Activated CD8-positive, alpha-beta memory T cell treated with anti-CD3 and anti-CD28 coated beads, Interleukin-2, amount 10 ng/mL, durations not matched to agents 7 days and 5 days (primary cell): ENCODE measurements at regions not wholly inside any gene's neighbourhood (a gene's known extent, or its start where the extent isn't known, plus 50 kb on each side); places are given as distances from the start of the nearest gene placed in this dataset.

Experiments used
- ATAC-seq: fragments of 150-1000 bp; cut with Tn5 transposase; one replicate; pipeline ENCODE4 v1.10.0; 2021; ENCODE audit warnings: moderate library complexity
- CTCF ChIA-PET: fragments of 350-600 bp; sonication (Branson Sonifier 250); formaldehyde crosslinking; loops from one replicate; lab custom pipeline; 2021; ENCODE audit warnings: antibody characterized with exemption; lab: Charles Lee
- DNase-seq: peaks from one replicate; pipeline ENCODE4 v3.0.0-alpha.2; 2020
- H3K27ac Mint-ChIP-seq: one replicate; pipeline ENCODE4 v1.8.0; 2021; ENCODE audit warnings: mild to moderate bottlenecking, mixed read lengths
- H3K27me3 Mint-ChIP-seq: one replicate; pipeline ENCODE4 v1.8.0; 2021; ENCODE audit warnings: mixed read lengths
- H3K36me3 Mint-ChIP-seq: one replicate; pipeline ENCODE4 v1.8.0; 2021; ENCODE audit warnings: mild to moderate bottlenecking, mixed read lengths
- H3K4me1 Mint-ChIP-seq: one replicate; pipeline ENCODE4 v1.8.0; 2021; ENCODE audit warnings: mixed read lengths
- H3K4me3 Mint-ChIP-seq: one replicate; pipeline ENCODE4 v1.8.0; 2021; ENCODE audit warnings: mild to moderate bottlenecking, moderate library complexity, mixed read lengths
- H3K9me3 Mint-ChIP-seq: one replicate; pipeline ENCODE4 v1.8.0; 2022; ENCODE audit warnings: low read depth, mixed read lengths

DNA sequence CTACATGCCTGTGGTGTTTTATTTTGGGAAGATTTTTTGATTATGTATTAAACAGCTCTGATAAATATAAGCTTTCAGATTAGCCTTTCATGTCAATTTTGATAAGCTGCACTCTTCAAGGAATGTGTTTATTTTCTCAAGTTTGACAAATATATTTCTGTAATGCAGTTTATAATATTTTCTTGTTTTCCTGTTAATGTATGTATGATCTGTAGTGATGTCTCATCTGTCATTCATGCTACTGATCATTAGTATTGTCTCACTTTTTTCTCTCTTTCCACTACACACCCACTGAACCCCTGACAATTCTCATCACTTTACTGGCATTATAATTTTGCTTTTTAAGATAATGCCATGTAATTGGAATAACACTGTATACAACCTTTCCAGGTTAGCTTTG is 100.9 kb downstream of the TMEM18 start:
- Mint-ChIP-seq H3K36me3 (peaks cover 4% of the 10 kb centered on the region), H3K4me1 (no peaks in the 10 kb centered on the region), H3K27ac (no peak overlapping the region), H3K4me3 (no peak overlapping the region), H3K9me3 (peaks cover 7% of the 10 kb centered on the region), H3K27me3 (peaks cover 17% of the 10 kb centered on the region)
- CTCF ChIA-PET, result interaction anchor here (1.2 kb wide), 1 partner anchor 16 kb away, joined by 3 read pairs; no protein-coding TSS in a partner anchor
- DNase-seq (no peak), ATAC-seq (no peak)

DNA sequence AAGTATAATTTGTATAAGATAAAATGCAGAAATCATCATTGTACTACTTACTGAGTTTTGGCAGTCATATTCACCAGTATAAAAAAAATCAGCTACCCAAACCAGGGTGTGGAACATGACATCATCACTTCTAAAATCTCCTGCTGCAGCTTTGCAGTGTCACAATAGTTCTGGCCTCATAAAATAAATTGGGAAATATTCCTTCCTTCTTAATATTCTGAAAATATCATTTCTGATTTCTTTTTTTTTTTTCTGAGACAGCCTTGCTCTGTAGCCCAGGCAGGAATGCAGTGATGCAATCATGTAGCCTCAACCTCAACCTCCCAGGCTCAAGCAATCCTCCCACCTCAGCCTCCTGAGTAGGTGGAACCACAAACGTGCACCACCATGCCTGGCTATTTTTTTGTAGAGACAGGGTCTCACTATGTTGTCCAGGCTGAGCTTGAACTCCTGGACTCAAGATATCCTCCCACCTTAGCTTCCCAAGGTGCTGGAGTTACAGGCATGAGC is 101.4 kb downstream of the TMEM18 start:
- peaks cover 4% of the 10 kb centered on the region for H3K36me3 Mint-ChIP-seq
- DNase-seq (no peak), ATAC-seq (no peak)
- no peak overlapping the region for H3K4me3 Mint-ChIP-seq
- no peak overlapping the region for H3K27ac Mint-ChIP-seq
- H3K27me3 Mint-ChIP-seq, result peaks cover 21% of the 10 kb centered on the region
- no peaks in the 10 kb centered on the region for H3K4me1 Mint-ChIP-seq
- CTCF ChIA-PET, result interaction anchor here (1.2 kb wide), 1 partner anchor 16 kb away, joined by 3 read pairs; no protein-coding TSS in a partner anchor
- peaks cover 7% of the 10 kb centered on the region for H3K9me3 Mint-ChIP-seq

DNA sequence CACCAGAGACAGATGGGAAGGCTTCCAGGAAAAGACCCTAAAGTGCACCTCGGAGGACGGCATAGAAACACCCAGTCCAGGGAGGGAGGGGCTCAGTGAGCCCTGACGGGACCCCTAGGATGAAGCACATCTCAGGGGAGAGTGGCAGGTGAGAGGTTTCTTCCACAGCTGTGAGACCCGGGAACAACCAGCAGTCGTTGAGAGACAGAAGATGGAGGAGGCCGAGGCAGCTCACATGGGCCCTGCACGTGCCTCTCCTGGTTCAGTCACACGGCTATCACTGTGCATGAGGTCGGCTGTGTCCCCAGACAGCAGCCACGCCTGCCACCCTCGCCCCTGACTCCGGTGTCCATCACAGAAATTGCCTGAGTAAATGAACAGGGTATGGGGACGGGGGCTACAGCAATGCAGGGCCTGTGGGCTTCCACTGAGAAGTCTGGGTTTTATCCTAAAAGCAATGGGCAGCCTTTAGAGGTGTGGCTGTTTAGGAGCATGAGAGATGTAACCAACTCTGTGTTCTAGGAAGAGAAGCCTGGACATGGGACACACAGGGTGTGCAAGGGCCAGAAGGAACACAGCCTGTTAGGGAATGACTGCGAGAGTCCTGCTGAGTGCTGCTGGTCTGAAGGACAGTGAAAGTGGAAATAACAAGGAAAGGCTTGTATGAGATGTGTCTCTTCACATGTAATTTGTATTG is 102.0 kb downstream of the TMEM18 start:
- H3K9me3 Mint-ChIP-seq, result peaks cover 7% of the 10 kb centered on the region
- H3K4me1 Mint-ChIP-seq, result no peaks in the 10 kb centered on the region
- H3K27ac Mint-ChIP-seq, result no peak overlapping the region
- CTCF ChIA-PET, result no interaction called here
- ATAC-seq (no peak), DNase-seq (no peak)
- H3K4me3 Mint-ChIP-seq, result no peak overlapping the region
- peaks cover 4% of the 10 kb centered on the region for H3K36me3 Mint-ChIP-seq
- H3K27me3 Mint-ChIP-seq, result peaks cover 26% of the 10 kb centered on the region

DNA sequence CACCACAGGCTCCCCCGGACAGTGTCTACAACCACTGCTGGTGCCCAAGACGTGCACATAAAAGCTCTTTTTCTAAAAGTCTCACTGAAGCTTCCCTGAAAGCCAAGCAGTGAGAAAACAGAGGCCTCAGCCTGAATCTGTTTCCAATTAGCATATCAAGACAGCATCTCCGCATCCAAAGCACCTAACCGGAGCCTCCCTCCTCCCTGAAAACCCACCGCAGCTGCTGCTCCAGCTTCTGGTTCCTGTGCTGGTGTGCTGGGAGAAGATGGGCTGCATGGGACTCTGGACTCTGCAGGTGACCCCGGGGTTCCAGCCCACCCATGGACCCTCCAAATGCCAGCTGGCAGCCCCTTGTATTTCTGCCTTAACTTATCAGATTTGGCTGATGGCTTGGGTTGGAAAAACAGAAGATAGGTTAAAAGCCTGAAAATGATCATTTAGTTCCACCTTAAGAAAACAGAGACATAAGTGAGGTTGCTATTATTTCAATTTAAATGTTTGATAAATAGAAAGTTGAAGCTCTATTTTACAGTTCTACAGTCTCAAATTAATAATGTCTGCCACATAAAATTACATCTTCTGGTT is 103.3 kb downstream of the TMEM18 start:
- no peaks in the 10 kb centered on the region for H3K4me1 Mint-ChIP-seq
- no peak overlapping the region for H3K27ac Mint-ChIP-seq
- peaks cover 4% of the 10 kb centered on the region for H3K36me3 Mint-ChIP-seq
- peaks cover 26% of the 10 kb centered on the region for H3K27me3 Mint-ChIP-seq
- no peak overlapping the region for H3K4me3 Mint-ChIP-seq
- CTCF ChIA-PET, result no interaction called here
- ATAC-seq (no peak), DNase-seq (no peak)
- H3K9me3 Mint-ChIP-seq, result peaks cover 7% of the 10 kb centered on the region

DNA sequence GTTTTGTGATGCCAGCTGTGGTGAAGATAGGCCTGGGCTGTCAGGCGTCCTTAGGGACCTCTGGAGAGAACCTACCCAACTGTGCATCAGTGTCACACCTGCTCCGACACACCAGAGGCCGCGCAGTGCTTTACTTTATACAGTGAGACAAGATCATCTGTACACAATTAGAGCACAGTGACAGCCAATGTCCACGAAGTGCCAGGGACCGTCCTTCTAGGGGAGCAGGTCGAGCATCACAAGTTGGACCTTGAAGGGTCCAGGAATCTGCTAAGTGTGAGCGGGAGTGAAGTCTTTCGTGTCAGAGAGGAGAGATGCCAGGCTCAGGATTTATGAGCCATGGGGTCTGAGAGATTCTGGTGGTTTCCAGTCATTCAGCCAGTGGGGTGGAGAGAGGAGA is 104.2 kb downstream of the TMEM18 start:
- CTCF ChIA-PET, result no interaction called here

DNA sequence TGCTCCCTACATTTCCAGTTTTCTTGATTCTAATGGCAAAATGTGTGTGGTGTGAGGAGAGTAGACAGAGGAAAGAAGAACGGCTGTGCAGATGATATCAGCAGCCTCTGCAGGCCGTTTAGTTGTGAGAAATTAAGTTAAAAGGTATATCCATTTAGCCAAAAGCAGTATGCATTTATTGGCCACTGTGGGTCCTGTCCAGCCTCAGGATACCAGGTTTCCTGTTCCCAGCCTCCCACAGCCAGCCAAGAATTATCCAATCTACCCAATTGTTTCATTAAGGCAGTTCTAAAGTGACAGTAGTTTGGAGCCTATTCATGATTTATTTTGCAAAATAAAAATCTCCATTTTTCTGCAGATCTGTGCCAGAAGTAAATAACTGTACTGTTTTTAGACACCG is 107.5 kb downstream of the TMEM18 start:
- no peaks in the 10 kb centered on the region for H3K4me1 Mint-ChIP-seq
- peaks cover 22% of the 10 kb centered on the region for H3K27me3 Mint-ChIP-seq
- DNase-seq, result no peak
- H3K27ac Mint-ChIP-seq, result no peak overlapping the region
- CTCF ChIA-PET, result no interaction called here
- H3K4me3 Mint-ChIP-seq, result no peak overlapping the region
- no peaks in the 10 kb centered on the region for H3K36me3 Mint-ChIP-seq
- ATAC-seq, result no peak
- no peaks in the 10 kb centered on the region for H3K9me3 Mint-ChIP-seq

More for the DNA sequence above, 104.2 kb downstream of the TMEM18 start:
- Mint-ChIP-seq H3K4me1 (no peaks in the 10 kb centered on the region), H3K27me3 (peaks cover 23% of the 10 kb centered on the region), H3K4me3 (no peak overlapping the region), H3K36me3 (peaks cover 4% of the 10 kb centered on the region), H3K9me3 (peaks cover 7% of the 10 kb centered on the region), H3K27ac (no peak overlapping the region)
- ATAC-seq (no peak), DNase-seq (no peak)

DNA sequence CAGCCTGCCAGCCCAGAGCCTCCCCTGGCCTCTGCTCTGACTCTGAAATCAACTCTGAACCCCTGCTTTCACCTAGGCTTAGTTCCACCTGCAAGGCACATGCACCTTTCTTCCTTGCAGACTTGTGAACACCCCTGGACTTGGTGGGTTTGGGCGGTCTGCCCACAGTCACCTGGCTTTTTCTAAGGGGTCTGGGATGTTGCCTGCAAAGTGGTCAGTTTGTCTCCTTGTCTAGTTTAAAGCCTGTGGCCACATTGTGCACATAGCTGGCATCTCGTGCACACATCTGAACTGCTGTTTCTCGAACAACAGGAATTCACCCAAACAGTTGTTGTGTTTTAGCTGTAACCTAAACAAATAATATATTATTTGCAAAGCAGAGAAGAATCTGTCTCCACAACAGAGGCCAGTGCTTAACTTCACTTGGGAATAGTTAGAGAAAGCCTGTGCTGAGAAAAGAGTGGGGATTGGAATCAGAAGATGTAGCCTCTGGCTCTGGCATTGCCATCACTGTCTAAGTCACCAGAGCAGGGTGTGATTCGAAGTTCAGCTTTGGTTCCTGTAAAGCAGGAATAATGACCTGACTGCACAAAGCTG is 108.5 kb downstream of the TMEM18 start:
- Mint-ChIP-seq H3K36me3 (no peaks in the 10 kb centered on the region), H3K27ac (no peak overlapping the region), H3K4me1 (no peaks in the 10 kb centered on the region), H3K4me3 (no peak overlapping the region), H3K27me3 (peaks cover 22% of the 10 kb centered on the region), H3K9me3 (no peaks in the 10 kb centered on the region)
- CTCF ChIA-PET, result no interaction called here
- DNase-seq (no peak), ATAC-seq (no peak)

DNA sequence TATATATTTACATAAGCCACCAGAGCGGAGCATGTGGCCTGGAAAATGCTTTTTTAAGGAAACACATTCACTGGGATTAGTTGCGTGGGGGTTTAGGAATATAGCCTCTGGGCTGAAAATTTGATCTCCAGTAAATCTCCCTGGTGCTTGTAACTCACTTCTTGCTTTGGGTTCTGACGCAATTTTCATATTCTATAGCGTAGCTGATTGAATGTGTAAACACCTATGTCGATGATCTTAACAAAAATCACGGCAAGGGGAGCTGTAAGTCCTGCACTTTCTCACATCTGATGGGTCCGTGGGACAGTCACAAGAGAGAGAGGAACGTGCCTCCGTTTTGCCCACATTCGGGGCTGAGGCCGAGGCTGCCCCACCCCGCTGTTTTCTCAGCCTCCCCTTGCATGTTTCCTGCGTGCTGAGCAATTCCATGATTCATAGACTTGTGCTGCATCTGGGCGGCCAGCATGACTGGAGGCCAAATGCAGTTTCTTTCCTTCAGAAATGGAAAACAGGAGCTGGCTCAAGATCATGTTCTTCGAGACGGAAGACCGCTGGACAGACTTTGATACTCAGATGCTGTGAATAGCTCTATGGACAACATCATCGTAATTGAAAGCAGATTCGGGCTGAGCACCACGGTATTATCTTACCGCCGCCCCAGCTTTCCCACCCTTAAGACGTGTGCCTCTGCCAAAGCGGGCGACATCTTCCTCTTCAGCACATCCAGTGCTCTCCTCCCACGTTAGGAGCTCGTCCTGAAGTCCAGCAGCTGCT is 109.2 kb downstream of the TMEM18 start:
- no peaks in the 10 kb centered on the region for H3K36me3 Mint-ChIP-seq
- ATAC-seq (no peak), DNase-seq (no peak)
- CTCF ChIA-PET, result no interaction called here
- no peaks in the 10 kb centered on the region for H3K4me1 Mint-ChIP-seq
- H3K4me3 Mint-ChIP-seq, result no peak overlapping the region
- H3K27ac Mint-ChIP-seq, result no peak overlapping the region
- no peaks in the 10 kb centered on the region for H3K9me3 Mint-ChIP-seq
- peaks cover 22% of the 10 kb centered on the region for H3K27me3 Mint-ChIP-seq

DNA sequence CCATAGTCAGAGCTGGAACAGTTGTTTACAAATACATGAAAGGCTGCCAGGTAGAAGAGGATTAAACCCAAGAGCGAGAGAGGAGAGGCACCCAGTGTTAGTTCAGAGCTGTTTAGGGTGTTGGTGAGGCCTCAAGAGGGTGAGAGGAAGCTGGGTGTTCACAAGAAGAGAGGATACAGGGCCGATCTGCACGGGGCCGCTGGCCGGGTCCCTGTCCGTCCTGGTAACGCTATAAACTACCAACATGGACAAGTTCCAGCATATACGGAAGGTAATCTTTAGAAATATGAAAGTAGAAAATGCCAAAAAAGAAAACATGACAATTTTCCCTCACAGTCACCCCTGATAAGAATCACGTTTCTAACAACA is 109.7 kb downstream of the TMEM18 start:
- Mint-ChIP-seq H3K4me3 (no peak overlapping the region), H3K27ac (no peak overlapping the region), H3K36me3 (no peaks in the 10 kb centered on the region), H3K4me1 (no peaks in the 10 kb centered on the region), H3K27me3 (peaks cover 22% of the 10 kb centered on the region), H3K9me3 (no peaks in the 10 kb centered on the region)
- no peak for ATAC-seq
- DNase-seq, result no peak
- CTCF ChIA-PET, result no interaction called here

DNA sequence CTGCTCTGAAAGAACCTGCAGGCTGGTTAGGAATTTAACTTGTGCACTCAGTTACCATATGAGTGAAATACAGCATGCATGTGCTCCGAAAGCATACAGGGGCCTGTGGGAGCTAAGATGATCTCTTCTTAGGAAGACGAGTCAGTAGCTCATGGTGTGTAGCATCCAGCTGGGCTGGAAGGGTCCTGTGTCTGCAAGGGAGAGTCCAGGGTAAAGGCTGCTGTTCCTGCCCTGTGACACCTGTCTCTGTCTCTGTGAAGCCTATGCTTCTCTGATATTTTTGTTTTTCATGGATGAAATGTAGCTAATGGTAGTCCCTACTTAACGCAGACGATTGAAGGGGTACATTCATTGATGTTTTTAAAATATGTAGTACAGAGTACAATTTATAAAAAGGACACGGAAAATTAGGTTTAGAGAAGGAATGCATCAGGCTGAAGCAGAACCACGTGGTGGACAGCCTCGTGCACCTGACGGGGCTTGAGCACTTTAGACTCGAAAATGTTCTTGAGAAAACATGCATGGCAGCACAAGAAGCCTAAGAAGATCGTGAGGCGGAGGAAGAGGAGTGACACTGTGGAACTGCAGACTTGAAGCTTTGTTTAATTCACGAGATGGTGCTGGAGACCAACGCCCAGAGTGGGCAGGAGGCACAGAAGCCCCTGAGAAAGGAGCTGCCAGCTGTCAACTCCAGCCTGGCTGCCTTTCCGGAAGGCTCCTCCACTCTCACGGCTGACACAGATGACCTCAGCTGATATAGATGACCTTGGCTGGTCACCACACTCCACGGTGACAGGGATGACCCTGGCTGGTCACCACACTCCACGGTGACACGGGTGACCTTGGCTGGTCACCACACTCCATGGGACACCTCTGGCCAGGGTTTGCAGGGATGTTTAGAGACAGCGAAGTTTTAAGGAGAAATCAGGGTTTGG is 110.6 kb downstream of the TMEM18 start:
- Mint-ChIP-seq H3K27ac (no peak overlapping the region), H3K4me1 (no peaks in the 10 kb centered on the region), H3K27me3 (peaks cover 19% of the 10 kb centered on the region), H3K4me3 (no peak overlapping the region), H3K36me3 (no peaks in the 10 kb centered on the region), H3K9me3 (no peaks in the 10 kb centered on the region)
- DNase-seq (no peak), ATAC-seq (no peak)
- CTCF ChIA-PET, result no interaction called here

DNA sequence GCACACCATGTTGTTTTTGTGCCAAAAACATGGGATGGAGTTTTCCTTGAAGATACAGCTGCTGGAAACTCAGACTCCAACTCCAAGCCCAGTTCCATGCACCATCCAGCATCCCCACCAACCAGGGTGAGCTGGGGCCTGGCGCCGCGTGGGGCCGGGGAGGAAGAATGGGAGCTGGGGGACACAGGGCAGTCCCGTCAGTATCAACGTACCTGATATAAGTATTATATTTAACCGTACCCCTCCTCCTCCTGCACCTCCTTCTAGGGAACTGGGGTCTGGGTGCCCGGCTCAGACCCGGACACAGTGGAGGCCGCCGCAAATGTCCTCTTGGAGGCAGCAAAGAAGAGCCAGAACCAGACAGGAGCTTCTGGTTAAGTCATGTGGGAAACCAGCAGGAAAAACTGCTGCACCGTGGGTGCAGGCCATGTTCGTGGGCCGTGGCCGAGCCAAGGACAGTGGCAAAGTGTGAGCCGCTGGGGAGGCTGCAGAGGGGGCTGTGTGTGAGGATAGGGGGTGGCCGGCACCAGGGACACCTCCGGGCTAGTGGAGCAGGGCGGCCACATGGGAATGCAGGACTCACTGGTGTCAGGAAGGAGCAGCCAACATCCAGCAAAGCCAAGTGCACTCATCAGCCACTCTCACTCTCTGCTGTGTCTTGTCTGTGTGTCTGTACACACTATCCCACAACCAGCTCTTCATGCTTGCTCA is 112.6 kb downstream of the TMEM18 start:
- no peak overlapping the region for H3K4me3 Mint-ChIP-seq
- H3K9me3 Mint-ChIP-seq, result no peaks in the 10 kb centered on the region
- ATAC-seq (no peak), DNase-seq (no peak)
- no peaks in the 10 kb centered on the region for H3K4me1 Mint-ChIP-seq
- H3K27me3 Mint-ChIP-seq, result peaks cover 6% of the 10 kb centered on the region
- H3K27ac Mint-ChIP-seq, result no peak overlapping the region
- no peaks in the 10 kb centered on the region for H3K36me3 Mint-ChIP-seq
- CTCF ChIA-PET, result no interaction called here

DNA sequence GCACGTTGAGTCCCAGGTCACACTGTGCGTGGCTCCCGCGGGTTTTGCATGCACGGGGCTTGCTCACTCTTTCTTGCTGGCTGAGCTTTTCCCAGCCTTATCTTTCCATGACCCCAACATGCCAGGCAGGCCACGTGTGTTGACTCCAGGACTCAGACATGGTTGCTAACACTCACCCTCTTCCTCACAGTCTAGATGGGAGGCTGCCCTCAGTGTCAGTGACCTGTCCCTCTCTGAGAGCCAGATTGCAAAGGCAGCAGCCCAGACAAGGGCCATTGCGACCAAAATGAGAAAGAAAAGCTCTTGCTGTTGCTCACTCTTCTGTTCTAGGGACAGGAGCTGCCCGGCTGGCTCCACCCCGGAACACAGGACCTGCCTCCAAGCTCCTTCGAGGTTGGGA is 113.7 kb downstream of the TMEM18 start:
- Mint-ChIP-seq H3K4me1 (no peaks in the 10 kb centered on the region), H3K27me3 (peaks cover 4% of the 10 kb centered on the region), H3K36me3 (no peaks in the 10 kb centered on the region), H3K9me3 (no peaks in the 10 kb centered on the region), H3K4me3 (no peak overlapping the region), H3K27ac (no peak overlapping the region)
- CTCF ChIA-PET, result no interaction called here
- ATAC-seq (no peak), DNase-seq (no peak)
